GM23338 (cell line): ENCODE measurements at regions not wholly inside any gene's neighbourhood (a gene's known extent, or its start where the extent isn't known, plus 50 kb on each side); places are given as distances from the start of the nearest gene placed in this dataset.

Experiments used
- ATAC-seq: fragments of 200-7000 bp; cut with Tn5 transposase; 3 replicates; pipeline ENCODE4 v1.9.1; 2020
- DNase-seq: peaks from one replicate; pipeline ENCODE4 v3.0.0-alpha.2; 2015; ENCODE audit warnings: low spot score
- H2AFZ ChIP-seq: fragments of 200-600 bp; sonication (generic); 2 replicates; pipeline ENCODE4 v1.8.0; 2016; ENCODE audit warnings: antibody characterized with exemption, mild to moderate bottlenecking, moderate library complexity
- H3F3A ChIP-seq: fragments of 200-600 bp; sonication (generic); replicated peaks from 2 replicates; pipeline ENCODE4 v1.8.0; 2017; ENCODE audit warnings: antibody characterized with exemption, mixed run types, low read depth
- H3K27ac ChIP-seq: fragments of 200-600 bp; sonication (generic); 2 replicates; pipeline ENCODE4 v1.6.1; 2016; ENCODE audit warnings: low read depth
- H3K27me3 ChIP-seq: fragments of 200-600 bp; sonication (generic); 2 replicates; pipeline ENCODE4 v1.8.0; 2016; ENCODE audit warnings: mild to moderate bottlenecking, mixed run types, moderate library complexity; ENCODE audit not compliant: insufficient read depth
- H3K36me3 ChIP-seq: fragments of 200-600 bp; sonication (generic); 2 replicates; pipeline ENCODE4 v1.8.0; 2016; ENCODE audit warnings: mild to moderate bottlenecking; ENCODE audit not compliant: insufficient read depth
- H3K4me1 ChIP-seq: fragments of 200-600 bp; sonication (generic); 2 replicates; pipeline ENCODE4 v1.8.0; 2016; ENCODE audit warnings: mild to moderate bottlenecking, moderate library complexity; ENCODE audit not compliant: insufficient read depth
- H3K4me2 ChIP-seq: fragments of 200-600 bp; sonication (generic); 2 replicates; pipeline ENCODE4 v1.7.1; 2017; ENCODE audit warnings: mixed run types
- H3K4me3 ChIP-seq: fragments of 200-600 bp; sonication (generic); 2 replicates; pipeline ENCODE4 v1.6.1; 2016; ENCODE audit warnings: mixed run types
- H3K79me2 ChIP-seq: fragments of 200-600 bp; sonication (generic); replicated peaks from 2 replicates; pipeline ENCODE4 v1.8.0; 2017; ENCODE audit warnings: mild to moderate bottlenecking; ENCODE audit not compliant: insufficient read depth
- H3K9me2 ChIP-seq: fragments of 200-600 bp; sonication (generic); 2 replicates; pipeline ENCODE4 v1.8.0; 2017; ENCODE audit not compliant: insufficient read depth
- H4K20me1 ChIP-seq: fragments of 200-600 bp; sonication (generic); replicated peaks from 2 replicates; pipeline ENCODE4 v1.8.0; 2017; ENCODE audit warnings: mild to moderate bottlenecking; ENCODE audit not compliant: insufficient read depth
- H3K27ac Mint-ChIP-seq: 2 replicates; pipeline ENCODE4 v1.8.0; 2020; ENCODE audit warnings: inconsistent platforms, mild to moderate bottlenecking, moderate library complexity, mixed read lengths
- H3K27me3 Mint-ChIP-seq: 3 replicates; pipeline ENCODE4 v1.8.0; 2022; ENCODE audit warnings: low read depth, mild to moderate bottlenecking, moderate library complexity, mixed read lengths, inconsistent platforms; ENCODE audit not compliant: insufficient read depth, poor library complexity
- H3K36me3 Mint-ChIP-seq: 3 replicates; pipeline ENCODE4 v1.8.0; 2021; ENCODE audit warnings: low read depth, mild to moderate bottlenecking, inconsistent platforms, moderate library complexity, mixed read lengths
- H3K4me1 Mint-ChIP-seq: 3 replicates; pipeline ENCODE4 v1.8.0; 2020; ENCODE audit warnings: mild to moderate bottlenecking, inconsistent platforms, mixed read lengths
- H3K4me3 Mint-ChIP-seq: 3 replicates; pipeline ENCODE4 v1.8.0; 2021; ENCODE audit warnings: moderate library complexity, mild to moderate bottlenecking, inconsistent platforms, mixed read lengths
- H3K9me3 Mint-ChIP-seq: 3 replicates; pipeline ENCODE4 v1.8.0; 2020; ENCODE audit warnings: moderate library complexity, mild to moderate bottlenecking, inconsistent platforms, mixed read lengths
- CTCF ChIP-seq, 2 experiments: fragments of 200-600 bp in 1 of 2; sonication (generic) in 1 of 2; conservative IDR thresholded peaks; 2 replicates each; pipeline versions ENCODE4 v1.5.1 to v1.6.1; 2016 to 2017; ENCODE audit warnings: antibody characterized with exemption in 2 of 2, low read depth in 2 of 2, mild to moderate bottlenecking in 2 of 2, moderate library complexity in 1 of 2
- ETS1 ChIP-seq: IDR thresholded peaks from 2 replicates; pipeline ENCODE4 v1.6.1; 2016; ENCODE audit warnings: antibody characterized with exemption
- JUNB ChIP-seq: IDR thresholded peaks from one replicate; pipeline ENCODE4 v1.6.1; 2016; ENCODE audit warnings: antibody characterized with exemption; ENCODE audit not compliant: unreplicated experiment
- REST ChIP-seq: IDR thresholded peaks from one replicate; pipeline ENCODE4 v1.6.1; 2018; ENCODE audit warnings: antibody characterized with exemption; ENCODE audit not compliant: unreplicated experiment
- STAT1 ChIP-seq: IDR thresholded peaks from one replicate; pipeline ENCODE4 v1.6.1; 2016; ENCODE audit warnings: antibody characterized with exemption; ENCODE audit not compliant: unreplicated experiment
- ZNF114 ChIP-seq: fragments of 250-450 bp; sonication (Bioruptor Pico); IDR thresholded peaks from 2 replicates; pipeline ENCODE4 v1.5.0; 2020; ENCODE audit warnings: mild to moderate bottlenecking, moderate library complexity
- ZNF331 ChIP-seq: fragments of 250-450 bp; sonication (Bioruptor Pico); IDR thresholded peaks from 2 replicates; pipeline ENCODE4 v1.5.0; 2020; ENCODE audit warnings: low read depth, mild to moderate bottlenecking, moderate library complexity

GRCh38 chr10:128573281-128573845 lies 447.1 kb upstream of the MKI67 start:
- peaks cover 9% of the 10 kb centered on the region; the same call in 2 of the 3 replicates for H3K9me3 Mint-ChIP-seq
- TF ChIP-seq ZNF331 (CRISPR knock-in tag) = no peak
- TF ChIP-seq CTCF (conservative IDR thresholded peaks at IDR 0.05; ENCODE audit: low read depth in 2 of 2) = no peak
- ATAC-seq = no peak

GRCh38 chr10:128573986-128574385 lies 447.8 kb upstream of the MKI67 start:
- Histone ChIP-seq H3K79me2 (no peaks in the 10 kb centered on the region), H4K20me1 (no peaks in the 10 kb centered on the region), H3K4me1 (peaks cover 12% of the 10 kb centered on the region), H3K27me3 (no peaks in the 10 kb centered on the region), H3K4me2 (no peak overlapping the region), H3F3A (no peaks in the 10 kb centered on the region), H3K27ac (no peak overlapping the region), H3K4me3 (no peak overlapping the region), H3K9me2 (peaks cover 17% of the 10 kb centered on the region), H2AFZ (peak overlapping the region; percentile 80; the same call in 1 of the 2 replicates), H3K36me3 (no peaks in the 10 kb centered on the region)
- H3K27ac Mint-ChIP-seq = no peak overlapping the region; the same call in 1 of the 2 replicates
- peaks cover 14% of the 10 kb centered on the region; the same call in 2 of the 3 replicates for H3K36me3 Mint-ChIP-seq
- peaks cover 9% of the 10 kb centered on the region; the same call in 2 of the 3 replicates for H3K9me3 Mint-ChIP-seq
- H3K4me1 Mint-ChIP-seq = peaks cover 63% of the 10 kb centered on the region
- no peak overlapping the region for H3K4me3 Mint-ChIP-seq
- DNase-seq (no peak), ATAC-seq (no peak)
- H3K27me3 Mint-ChIP-seq = peaks cover 22% of the 10 kb centered on the region
- TF ChIP-seq JUNB = no peak
- TF ChIP-seq CTCF (conservative IDR thresholded peaks at IDR 0.05; ENCODE audit: low read depth in 2 of 2) = no peak
- TF ChIP-seq ETS1 = no peak
- TF ChIP-seq ZNF331 (CRISPR knock-in tag) = no peak
- no peak for TF ChIP-seq REST
- TF ChIP-seq ZNF114 (CRISPR knock-in tag) = no peak
- TF ChIP-seq STAT1 = no peak

More at GRCh38 chr10:128573281-128573845, 447.1 kb upstream of the MKI67 start:
- Mint-ChIP-seq H3K4me3 (no peak overlapping the region), H3K36me3 (peaks cover 13% of the 10 kb centered on the region; the same call in 2 of the 3 replicates), H3K4me1 (peaks cover 64% of the 10 kb centered on the region), H3K27ac (no peak overlapping the region; the same call in 1 of the 2 replicates), H3K27me3 (peaks cover 21% of the 10 kb centered on the region)
- Histone ChIP-seq H3K4me1 (peaks cover 9% of the 10 kb centered on the region; the same call in 1 of the 2 replicates), H3F3A (no peaks in the 10 kb centered on the region), H3K9me2 (peaks cover 16% of the 10 kb centered on the region), H3K4me2 (no peak overlapping the region), H3K27me3 (no peaks in the 10 kb centered on the region), H3K27ac (no peak overlapping the region), H2AFZ (peak overlapping the region; percentile 80), H3K79me2 (no peaks in the 10 kb centered on the region), H3K4me3 (no peak overlapping the region), H3K36me3 (no peaks in the 10 kb centered on the region), H4K20me1 (no peaks in the 10 kb centered on the region)
- DNase-seq = no peak
